ENCODE measurements at regions not wholly inside any gene's neighbourhood (a gene's known extent, or its start where the extent isn't known, plus 50 kb on each side); places are given as distances from the start of the nearest gene placed in this dataset.

DNA sequence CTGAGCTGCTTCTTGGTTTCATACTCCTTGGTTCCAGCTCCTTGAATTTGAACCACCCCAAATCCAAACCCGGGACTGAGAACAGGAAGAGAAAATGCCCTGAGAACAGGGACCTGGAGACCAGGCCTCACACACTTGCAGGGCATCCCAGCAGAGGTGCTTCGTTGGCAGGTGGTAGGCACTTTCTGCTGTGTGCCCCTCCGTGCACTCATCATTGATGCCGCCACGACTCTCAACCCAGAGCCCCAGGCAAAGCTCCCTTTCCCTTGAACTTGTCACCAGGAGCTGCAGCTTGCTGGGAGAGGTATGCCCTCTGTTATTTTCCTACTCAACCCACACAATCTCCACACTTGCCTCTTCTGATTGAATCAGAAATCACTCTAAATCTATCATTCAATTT, 217.8 kb upstream of the IRX1 start:
- no peak overlapping the region for H3K9ac ChIP-seq (ENCODE audit: low read depth, low read length)
- H2AFZ ChIP-seq (ENCODE audit: low read depth, low read length): no peak overlapping the region
- H3K27ac ChIP-seq (ENCODE audit: low read length): no peak overlapping the region
- H3K9me3 ChIP-seq (ENCODE audit: insufficient read depth, low read length, severe bottlenecking): peaks cover 14% of the 10 kb centered on the region
- H4K20me1 ChIP-seq (ENCODE audit: insufficient read depth, low read length): no peaks in the 10 kb centered on the region
- TF ChIP-seq, protein P1, sequence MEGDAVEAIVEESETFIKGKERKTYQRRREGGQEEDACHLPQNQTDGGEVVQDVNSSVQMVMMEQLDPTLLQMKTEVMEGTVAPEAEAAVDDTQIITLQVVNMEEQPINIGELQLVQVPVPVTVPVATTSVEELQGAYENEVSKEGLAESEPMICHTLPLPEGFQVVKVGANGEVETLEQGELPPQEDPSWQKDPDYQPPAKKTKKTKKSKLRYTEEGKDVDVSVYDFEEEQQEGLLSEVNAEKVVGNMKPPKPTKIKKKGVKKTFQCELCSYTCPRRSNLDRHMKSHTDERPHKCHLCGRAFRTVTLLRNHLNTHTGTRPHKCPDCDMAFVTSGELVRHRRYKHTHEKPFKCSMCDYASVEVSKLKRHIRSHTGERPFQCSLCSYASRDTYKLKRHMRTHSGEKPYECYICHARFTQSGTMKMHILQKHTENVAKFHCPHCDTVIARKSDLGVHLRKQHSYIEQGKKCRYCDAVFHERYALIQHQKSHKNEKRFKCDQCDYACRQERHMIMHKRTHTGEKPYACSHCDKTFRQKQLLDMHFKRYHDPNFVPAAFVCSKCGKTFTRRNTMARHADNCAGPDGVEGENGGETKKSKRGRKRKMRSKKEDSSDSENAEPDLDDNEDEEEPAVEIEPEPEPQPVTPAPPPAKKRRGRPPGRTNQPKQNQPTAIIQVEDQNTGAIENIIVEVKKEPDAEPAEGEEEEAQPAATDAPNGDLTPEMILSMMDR (IDR thresholded peaks at IDR 0.05; ENCODE audit: borderline replicate concordance, extremely low read depth, low read length, poor library complexity, severe bottlenecking): no peak
- TF ChIP-seq EZH2 (IDR thresholded peaks at IDR 0.05; ENCODE audit: borderline replicate concordance, low read depth, low read length, severe bottlenecking): no peak
- H3K4me2 ChIP-seq (ENCODE audit: insufficient read depth, low read length): no peak overlapping the region
- no peak overlapping the region for H3K4me3 ChIP-seq (ENCODE audit: low read depth in 1 of 2, low read length in 2 of 2)
- H3K4me1 ChIP-seq (ENCODE audit: insufficient read depth, low read length): no peaks in the 10 kb centered on the region
- no peaks in the 10 kb centered on the region for H3K27me3 ChIP-seq (ENCODE audit: insufficient read depth, low read length, poor library complexity)
- H3K79me2 ChIP-seq (ENCODE audit: insufficient read depth, low read length): no peaks in the 10 kb centered on the region
- DNase-seq: no peak
- H3K36me3 ChIP-seq (ENCODE audit: insufficient read depth, low read length): no peaks in the 10 kb centered on the region
- ATAC-seq (ENCODE audit: insufficient read depth, low read depth): no peak

DNA sequence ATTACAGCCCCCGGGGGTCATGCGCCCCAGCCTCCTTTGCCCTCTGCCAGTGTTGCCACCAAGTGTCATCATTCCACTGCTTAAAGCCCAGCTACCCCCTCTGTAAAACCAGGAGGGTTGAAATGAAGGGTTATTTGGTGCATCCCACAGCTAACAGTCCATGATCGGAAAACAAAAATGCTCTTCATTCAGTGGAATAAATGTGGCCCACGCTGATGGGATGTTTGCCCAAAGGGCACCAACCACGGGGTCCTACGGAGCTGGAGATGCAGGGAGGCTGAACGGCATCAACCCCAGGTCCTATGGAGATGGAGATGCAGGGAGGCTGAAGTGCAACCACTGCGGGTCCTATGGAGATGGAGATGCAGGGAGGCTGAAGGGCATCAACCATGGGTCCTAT, 218.5 kb upstream of the IRX1 start:
- Histone ChIP-seq H3K9ac (ENCODE audit: low read depth, low read length) (no peak overlapping the region), H3K36me3 (ENCODE audit: insufficient read depth, low read length) (no peaks in the 10 kb centered on the region), H3K79me2 (ENCODE audit: insufficient read depth, low read length) (no peaks in the 10 kb centered on the region), H3K27me3 (ENCODE audit: insufficient read depth, low read length, poor library complexity) (no peaks in the 10 kb centered on the region), H3K27ac (ENCODE audit: low read length) (no peak overlapping the region), H3K4me3 (ENCODE audit: low read depth in 1 of 2, low read length in 2 of 2) (no peak overlapping the region), H2AFZ (ENCODE audit: low read depth, low read length) (no peak overlapping the region), H3K4me1 (ENCODE audit: insufficient read depth, low read length) (no peaks in the 10 kb centered on the region), H3K4me2 (ENCODE audit: insufficient read depth, low read length) (no peak overlapping the region), H4K20me1 (ENCODE audit: insufficient read depth, low read length) (no peaks in the 10 kb centered on the region), H3K9me3 (ENCODE audit: insufficient read depth, low read length, severe bottlenecking) (peaks cover 18% of the 10 kb centered on the region)
- ATAC-seq (ENCODE audit: insufficient read depth, low read depth): no peak
- TF ChIP-seq, protein P1 (IDR thresholded peaks at IDR 0.05; ENCODE audit: borderline replicate concordance, extremely low read depth, low read length, poor library complexity, severe bottlenecking): no peak
- TF ChIP-seq EZH2 (IDR thresholded peaks at IDR 0.05; ENCODE audit: borderline replicate concordance, low read depth, low read length, severe bottlenecking): no peak
- no peak for DNase-seq

DNA sequence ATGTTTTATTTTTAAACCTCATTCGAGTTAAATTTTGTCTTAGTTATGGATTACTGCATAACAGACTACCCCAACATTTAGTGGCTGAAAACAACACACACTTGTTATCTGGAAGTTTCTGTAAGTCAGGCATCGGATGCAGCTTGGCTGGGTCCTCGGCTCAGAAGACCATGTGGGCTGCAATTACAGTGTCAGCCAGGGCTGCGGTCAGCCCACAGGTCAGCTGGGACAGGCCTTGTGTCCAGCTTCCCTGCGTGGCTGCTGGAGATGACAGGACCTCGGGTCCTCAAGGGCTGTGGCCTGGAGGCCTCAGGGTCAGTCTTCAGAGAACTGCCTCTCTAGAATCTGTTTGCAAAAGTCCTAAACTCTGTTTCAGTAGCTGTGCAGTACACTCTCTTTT, 219.0 kb upstream of the IRX1 start:
- Histone ChIP-seq H3K4me3 (ENCODE audit: low read depth in 1 of 2, low read length in 2 of 2) (no peak overlapping the region), H2AFZ (ENCODE audit: low read depth, low read length) (no peak overlapping the region), H3K27me3 (ENCODE audit: insufficient read depth, low read length, poor library complexity) (no peaks in the 10 kb centered on the region), H3K9me3 (ENCODE audit: insufficient read depth, low read length, severe bottlenecking) (peaks cover 24% of the 10 kb centered on the region), H3K79me2 (ENCODE audit: insufficient read depth, low read length) (no peaks in the 10 kb centered on the region), H3K27ac (ENCODE audit: low read length) (no peak overlapping the region), H3K4me1 (ENCODE audit: insufficient read depth, low read length) (no peaks in the 10 kb centered on the region), H4K20me1 (ENCODE audit: insufficient read depth, low read length) (no peaks in the 10 kb centered on the region), H3K36me3 (ENCODE audit: insufficient read depth, low read length) (no peaks in the 10 kb centered on the region), H3K4me2 (ENCODE audit: insufficient read depth, low read length) (no peak overlapping the region), H3K9ac (ENCODE audit: low read depth, low read length) (no peak overlapping the region)
- no peak for DNase-seq
- ATAC-seq (ENCODE audit: insufficient read depth, low read depth): no peak
- TF ChIP-seq EZH2 (IDR thresholded peaks at IDR 0.05; ENCODE audit: borderline replicate concordance, low read depth, low read length, severe bottlenecking): no peak
- TF ChIP-seq, protein P1 (IDR thresholded peaks at IDR 0.05; ENCODE audit: borderline replicate concordance, extremely low read depth, low read length, poor library complexity, severe bottlenecking): no peak

Data from DND-41 (cell line).